DMS 273 treated with DMSO at 0.1 percent for 48 hours (cell line): ENCODE measurements at regions not wholly inside any gene's neighbourhood (a gene's known extent, or its start where the extent isn't known, plus 50 kb on each side); places are given as distances from the start of the nearest gene placed in this dataset.

Experiments used
- DNase-seq: peaks from one replicate; lab custom pipeline; 2025; lab: John Stamatoyannopoulos, UW

GRCh38 chr11:128085276-128085675 is 502.1 kb downstream of the ETS1 start:
- DNase-seq = no peak

- no peak for DNase-seq
Observed at GRCh38 chr11:128082574-128082973, 504.8 kb downstream of the ETS1 start.

DNA sequence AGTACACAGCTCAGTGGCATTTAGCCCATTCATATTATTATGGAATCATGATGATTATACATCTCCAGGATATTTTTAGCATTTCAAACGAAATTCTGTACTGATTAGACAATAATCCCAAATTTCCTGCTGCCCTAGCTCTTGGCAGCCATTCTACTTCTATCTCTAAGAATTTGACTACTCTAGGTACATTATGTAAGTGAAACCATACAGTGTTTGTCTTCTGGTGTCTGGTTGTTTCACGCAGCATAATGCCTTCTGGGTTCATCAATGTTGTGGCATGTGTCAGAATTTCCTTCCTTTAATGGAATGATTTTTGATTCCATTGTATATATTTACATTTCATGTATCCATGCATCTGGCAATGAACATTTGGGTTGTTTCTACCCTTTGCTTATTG is 517.7 kb downstream of the ETS1 start:
- no peak for DNase-seq

- DNase-seq = no peak
Observed at GRCh38 chr11:128067780-128068179, 519.6 kb downstream of the ETS1 start.

DNA sequence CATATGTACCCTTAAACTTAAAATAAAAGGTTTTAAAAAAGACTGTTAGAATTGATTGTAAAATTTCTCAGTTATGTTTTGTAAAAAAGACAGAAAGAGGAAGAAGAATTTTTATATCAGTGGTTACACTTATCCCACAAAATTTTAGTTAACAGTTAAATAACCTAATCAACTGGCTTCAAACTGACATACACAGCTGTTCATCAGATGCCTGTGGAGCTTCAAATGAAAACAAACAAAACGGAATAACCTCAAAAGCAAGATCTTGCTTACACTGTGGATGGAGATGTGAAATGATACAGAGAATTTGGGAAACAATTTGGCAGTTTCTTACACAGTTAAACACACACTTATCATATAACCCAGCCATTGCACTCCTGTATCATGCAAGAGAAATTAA is 521.0 kb downstream of the ETS1 start:
- no peak for DNase-seq

GRCh38 chr11:128061281-128061871 is 526.0 kb downstream of the ETS1 start:
- DNase-seq = no peak

- no peak for DNase-seq
Observed at GRCh38 chr11:128058580-128059208, 528.7 kb downstream of the ETS1 start.

DNA sequence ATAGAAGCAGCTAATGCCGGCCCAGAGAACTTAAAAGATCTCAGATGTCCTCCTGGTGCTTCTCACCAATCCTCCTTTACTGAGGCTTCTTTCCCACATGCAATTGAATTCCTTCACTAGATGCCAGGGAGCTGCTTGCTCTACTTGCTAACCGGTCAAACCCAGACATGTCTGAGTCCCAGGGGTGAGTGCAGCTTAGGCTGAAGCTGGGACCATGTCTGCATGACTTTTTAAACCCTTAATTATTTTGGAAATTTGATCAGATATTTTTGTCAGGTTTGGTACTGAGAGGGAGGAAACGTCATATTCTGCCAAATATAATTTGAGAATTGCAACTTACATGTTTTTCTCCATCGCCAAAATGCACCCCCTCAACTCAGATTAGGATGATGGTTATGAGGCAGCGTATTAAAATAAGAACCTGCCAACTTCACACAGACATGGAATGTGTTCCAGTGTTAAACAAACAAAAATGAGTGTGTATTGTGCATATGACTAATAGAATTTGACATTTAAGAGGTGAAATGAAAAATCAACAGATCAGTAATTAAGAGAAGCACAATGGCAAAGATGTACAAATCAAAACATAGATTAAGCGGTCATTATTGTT is 529.5 kb downstream of the ETS1 start:
- DNase-seq = no peak

DNA sequence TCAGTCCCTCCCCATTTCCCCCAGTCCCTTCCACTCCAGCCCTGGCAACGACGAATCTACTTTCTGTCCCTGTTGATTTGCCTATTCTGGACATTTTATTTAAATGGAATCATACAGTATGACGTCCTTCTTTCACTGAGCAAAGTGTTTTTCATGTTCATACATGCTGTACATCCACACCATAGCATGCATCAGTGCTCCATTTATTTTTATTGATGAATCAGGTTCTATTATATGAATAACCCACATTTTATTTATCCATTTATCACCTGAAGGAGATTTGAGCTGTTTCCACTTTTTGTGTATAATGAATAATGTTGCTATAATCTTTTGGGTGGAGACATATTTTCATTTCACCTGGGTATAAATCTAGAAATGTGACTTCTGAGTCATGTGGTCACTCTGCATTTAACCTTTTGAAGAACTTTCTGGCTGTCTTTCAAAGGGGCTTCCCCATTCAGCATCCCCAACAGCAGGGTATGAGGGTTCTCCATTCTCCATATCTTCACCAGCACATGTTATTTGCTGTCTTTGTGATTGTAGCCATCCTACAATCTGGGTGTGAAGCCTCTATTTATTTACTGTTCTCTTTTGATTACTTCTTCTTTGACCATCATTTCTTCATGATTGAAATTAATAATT is 531.7 kb downstream of the ETS1 start:
- no peak for DNase-seq

DNA sequence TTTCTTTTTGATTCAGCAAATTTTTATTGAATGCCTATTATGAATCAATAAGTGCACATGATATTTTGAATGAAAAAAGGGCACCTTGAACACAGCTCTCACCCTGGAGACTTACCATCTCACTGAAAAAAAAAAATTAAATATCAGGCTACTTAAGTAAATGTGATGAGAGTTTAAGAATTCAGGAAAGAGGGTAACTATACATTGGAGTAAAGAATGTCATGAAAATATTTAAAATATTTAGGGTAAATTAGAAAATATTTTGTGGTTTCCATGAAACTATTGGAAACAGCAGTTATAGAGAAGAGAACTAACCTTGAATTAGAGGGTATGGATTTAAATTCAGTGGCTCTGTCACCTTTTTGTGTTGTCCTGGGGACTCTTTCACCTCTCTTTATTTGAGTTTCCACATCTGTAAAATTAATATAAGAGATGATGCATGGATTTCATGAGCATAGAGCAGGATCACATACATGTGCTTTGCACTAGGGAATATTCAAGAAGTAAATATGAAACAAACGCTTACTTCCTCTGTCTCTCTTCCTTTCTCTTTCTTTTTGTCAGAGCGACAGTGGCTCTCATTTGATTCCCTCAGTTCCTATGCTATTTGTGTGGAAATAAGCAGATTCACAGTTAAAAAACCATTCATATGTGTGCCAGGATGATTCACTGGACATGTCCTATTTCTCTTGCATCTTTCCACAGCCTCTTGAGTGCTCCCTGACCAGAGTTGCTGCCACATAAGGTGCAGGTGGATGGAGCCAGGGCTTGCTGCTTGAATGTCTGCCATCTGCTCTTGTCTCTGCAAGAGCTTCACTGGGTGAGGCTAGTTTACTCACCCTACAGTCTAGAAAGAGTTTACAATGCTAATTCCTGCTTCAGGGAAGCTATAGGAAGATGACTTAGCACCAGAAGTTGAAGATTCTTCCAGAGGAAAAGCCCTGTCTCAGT is 533.1 kb downstream of the ETS1 start:
- no peak for DNase-seq

GRCh38 chr11:128052912-128053641 is 534.3 kb downstream of the ETS1 start:
- DNase-seq = no peak

DNA sequence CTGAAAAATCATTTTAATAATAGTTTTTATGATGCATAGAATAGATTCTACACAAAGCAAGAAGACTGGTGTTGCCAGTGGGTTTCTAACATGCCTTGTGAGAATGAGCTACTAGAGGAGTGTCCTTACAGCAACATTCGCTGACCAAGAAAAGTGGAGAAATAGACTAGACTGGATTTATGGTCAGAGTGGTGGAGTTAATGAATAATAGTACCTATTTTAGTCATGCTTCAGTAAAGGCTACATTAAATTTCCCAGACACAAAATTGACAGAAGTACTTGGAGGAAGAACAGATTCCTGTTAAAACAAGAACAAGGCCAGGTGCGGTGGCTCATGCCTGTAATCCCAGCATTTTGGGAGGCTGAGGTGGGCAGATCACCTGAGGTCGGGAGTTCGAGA is 539.2 kb downstream of the ETS1 start:
- no peak for DNase-seq

DNA sequence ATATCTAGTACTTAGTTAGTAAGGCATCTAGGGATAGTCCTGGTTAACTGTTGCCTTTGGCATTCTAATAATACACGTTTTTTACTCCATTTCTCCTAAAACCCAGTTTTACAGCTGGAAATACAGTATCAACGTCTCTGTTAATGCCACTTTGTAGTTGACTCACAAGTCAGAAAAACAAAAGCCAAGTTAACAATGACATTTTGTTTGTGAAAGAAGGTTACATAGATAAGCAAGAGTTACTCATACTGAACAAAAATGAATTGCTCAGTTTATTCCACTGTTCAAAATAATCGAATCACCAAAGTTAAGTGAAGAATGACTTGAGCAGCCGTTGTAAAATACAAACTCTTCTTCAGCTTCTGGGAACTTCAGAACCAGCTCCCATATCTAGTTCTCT is 540.3 kb downstream of the ETS1 start:
- DNase-seq = no peak

- DNase-seq = no peak
Observed at GRCh38 chr11:128046213-128046612, 541.1 kb downstream of the ETS1 start.

DNA sequence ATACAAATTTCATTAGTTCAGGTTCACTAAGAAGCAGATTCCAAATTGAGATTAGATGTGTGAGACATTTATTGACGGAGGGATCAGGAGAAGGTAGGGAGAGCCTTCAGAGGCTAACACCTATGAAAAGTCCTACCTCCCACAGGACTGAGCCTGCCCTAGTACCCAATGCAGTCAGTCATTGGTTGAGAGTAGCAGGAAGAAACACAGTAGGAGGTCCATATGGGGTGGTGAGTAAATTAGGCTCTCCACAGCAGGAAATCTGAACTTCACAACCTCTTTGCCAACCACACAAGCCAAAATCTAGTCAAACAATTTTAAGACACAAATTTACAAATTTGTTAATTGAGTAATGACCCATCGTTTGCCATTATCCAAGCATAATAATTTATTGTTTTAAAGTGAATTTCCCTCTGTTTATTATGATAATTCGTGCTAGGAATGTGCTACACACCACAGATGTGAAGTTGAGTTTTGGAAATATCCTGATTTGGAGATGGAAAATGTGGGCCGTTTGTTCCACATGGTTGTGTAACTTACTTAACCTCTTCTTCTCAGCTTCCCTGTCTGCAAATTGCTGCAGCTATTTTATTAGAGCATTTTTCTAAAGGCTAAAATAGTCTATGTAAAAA is 542.1 kb downstream of the ETS1 start:
- DNase-seq = no peak

DNA sequence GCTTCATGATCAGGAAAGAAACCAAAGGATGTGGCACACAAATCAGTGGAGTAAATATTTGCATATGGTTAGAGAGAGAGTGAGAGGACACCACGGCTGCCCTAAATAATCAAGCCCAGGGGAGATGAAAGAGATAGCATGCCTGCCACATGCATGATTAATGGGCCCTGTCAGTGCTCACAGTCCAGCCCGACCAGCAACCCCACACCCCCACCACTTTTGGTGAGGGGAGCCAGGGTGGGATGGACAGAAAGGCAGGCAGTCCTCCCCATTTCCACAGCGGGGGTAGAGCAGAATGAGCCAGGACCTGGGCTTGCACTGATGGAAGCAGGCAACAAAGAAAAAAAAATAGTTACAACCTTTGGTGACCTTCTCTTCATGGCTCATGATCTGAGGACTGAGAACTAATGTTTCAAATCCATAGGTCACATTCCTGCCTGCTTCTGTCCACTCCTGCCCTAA is 545.0 kb downstream of the ETS1 start:
- no peak for DNase-seq

- no peak for DNase-seq
Observed at GRCh38 chr11:128040603-128041002, 546.8 kb downstream of the ETS1 start.

- DNase-seq = no peak
Observed at GRCh38 chr11:128039140-128040021, 548.0 kb downstream of the ETS1 start.

DNA sequence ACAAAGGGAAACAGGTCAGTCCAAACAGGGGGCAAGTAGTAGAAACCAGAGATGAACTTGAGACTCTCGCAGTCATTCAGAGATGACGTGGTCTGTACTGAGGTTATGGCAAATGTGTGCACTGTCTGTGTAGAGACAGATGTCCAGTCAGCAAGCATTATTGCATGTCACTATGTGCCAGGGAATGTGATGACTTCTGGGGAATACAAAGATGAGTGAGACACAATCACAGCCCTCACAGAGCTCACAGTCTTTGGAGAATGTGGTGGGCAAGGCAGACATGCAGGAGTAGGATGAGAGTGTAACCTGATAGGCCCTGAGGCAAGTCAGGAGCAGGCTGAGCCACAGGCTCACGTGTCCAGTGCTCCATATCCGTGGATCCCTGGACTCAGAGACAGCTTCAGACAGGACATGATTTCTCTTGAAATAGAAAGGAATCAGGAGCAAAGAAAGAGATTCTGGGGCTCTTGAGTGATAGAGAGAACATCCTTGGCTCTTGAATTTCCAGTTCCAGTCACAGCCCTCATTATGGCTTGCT is 550.7 kb downstream of the ETS1 start:
- no peak for DNase-seq

DNA sequence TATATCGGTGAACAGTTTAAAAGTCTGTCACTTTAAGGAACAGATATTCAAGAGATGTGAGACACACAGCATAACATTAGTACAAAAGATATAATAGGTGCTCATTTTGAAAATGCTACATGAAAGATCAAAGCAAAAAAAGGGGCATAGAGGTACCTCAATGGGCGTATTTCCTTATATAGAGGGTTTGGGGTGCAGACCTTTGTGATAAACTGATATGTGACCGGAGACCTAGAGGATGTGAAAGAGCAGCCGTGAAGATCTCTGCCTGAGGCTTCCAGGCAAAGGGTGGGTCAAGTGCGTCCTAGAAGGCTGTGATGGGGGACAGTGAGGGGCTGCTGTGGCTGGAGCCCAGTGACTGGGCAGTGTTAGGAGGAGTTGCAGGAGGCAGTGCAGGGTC is 551.4 kb downstream of the ETS1 start:
- DNase-seq = no peak
